Rectal smooth muscle tissue (tissue), 1 donor: ENCODE measurements at regions not wholly inside any gene's neighbourhood (a gene's known extent, or its start where the extent isn't known, plus 50 kb on each side); places are given as distances from the start of the nearest gene placed in this dataset.

Experiments used
- H3K27ac ChIP-seq: one replicate; pipeline ENCODE4 v1.7.0; 2013; ENCODE audit warnings: low read depth, low read length, inconsistent platforms
- H3K27me3 ChIP-seq: one replicate; pipeline ENCODE4 v1.7.0; 2013; ENCODE audit warnings: low read length; ENCODE audit not compliant: control insufficient read depth, insufficient read depth
- H3K36me3 ChIP-seq: one replicate; pipeline ENCODE4 v1.7.0; 2013; ENCODE audit warnings: low read length; ENCODE audit not compliant: control insufficient read depth, insufficient read depth
- H3K4me1 ChIP-seq: one replicate; pipeline ENCODE4 v1.7.0; 2013; ENCODE audit warnings: low read length; ENCODE audit not compliant: control insufficient read depth, insufficient read depth
- H3K4me3 ChIP-seq: one replicate; pipeline ENCODE4 v1.7.0; 2013; ENCODE audit warnings: low read length
- H3K9ac ChIP-seq: one replicate; pipeline ENCODE4 v1.7.0; 2013; ENCODE audit warnings: low read length

DNA sequence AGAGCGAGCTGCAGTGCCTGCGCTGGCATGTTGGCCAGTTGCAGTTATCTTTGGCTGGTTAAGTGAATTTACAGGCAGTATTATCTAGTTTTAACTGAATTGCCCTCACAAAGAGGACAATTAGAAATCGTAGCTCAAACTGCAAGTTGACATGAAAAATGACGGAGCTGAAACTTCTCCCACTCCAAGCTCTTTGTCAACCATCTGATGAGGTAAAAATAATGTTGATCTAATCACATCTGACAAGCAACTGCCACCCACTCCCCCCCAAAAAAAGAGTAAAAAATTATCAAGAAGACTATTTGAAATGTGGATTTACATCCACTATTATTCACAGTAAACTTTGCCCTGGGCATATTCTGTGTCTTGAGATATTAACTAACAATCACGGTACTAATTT, 84.7 kb upstream of the VASH1 start:
- H3K4me3 ChIP-seq: no peak overlapping the region
- H3K27me3 ChIP-seq: no peaks in the 10 kb centered on the region
- no peaks in the 10 kb centered on the region for H3K36me3 ChIP-seq
- no peak overlapping the region for H3K9ac ChIP-seq
- no peaks in the 10 kb centered on the region for H3K4me1 ChIP-seq
- no peak overlapping the region for H3K27ac ChIP-seq

GRCh38 chr14:76677534-76678145, 83.6 kb upstream of the VASH1 start:
- H3K4me1 ChIP-seq: no peaks in the 10 kb centered on the region
- no peak overlapping the region for H3K27ac ChIP-seq
- H3K27me3 ChIP-seq: no peaks in the 10 kb centered on the region
- H3K36me3 ChIP-seq: no peaks in the 10 kb centered on the region
- no peak overlapping the region for H3K4me3 ChIP-seq
- no peak overlapping the region for H3K9ac ChIP-seq

DNA sequence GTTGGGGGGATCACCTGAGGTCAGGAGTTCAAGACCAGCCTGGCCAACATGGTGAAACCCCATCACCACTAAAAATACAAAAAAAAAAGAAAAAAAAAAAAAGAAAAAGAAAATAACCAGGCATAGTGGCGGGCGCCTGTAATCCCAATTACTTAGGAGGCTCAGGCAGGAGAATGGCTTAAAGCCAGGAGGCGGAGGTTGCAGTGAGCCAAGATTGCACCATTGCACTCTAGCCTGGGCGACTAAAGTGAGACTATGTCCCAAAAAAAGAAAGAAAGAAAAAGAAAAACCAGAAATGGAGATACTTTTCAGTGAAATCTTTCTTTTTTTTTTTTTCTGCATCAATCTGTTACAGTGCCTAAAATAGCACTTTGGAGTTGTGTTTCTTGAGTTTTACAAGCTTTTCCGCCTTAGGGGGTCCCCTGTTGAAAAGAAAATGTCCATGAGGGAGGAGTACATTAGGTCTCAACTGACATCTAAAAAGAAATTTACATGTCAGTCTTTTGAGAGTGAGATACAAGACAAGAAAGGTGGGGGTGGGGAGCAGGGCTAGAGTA, 82.9 kb upstream of the VASH1 start:
- no peaks in the 10 kb centered on the region for H3K36me3 ChIP-seq
- no peak overlapping the region for H3K4me3 ChIP-seq
- H3K9ac ChIP-seq: no peak overlapping the region
- H3K4me1 ChIP-seq: no peaks in the 10 kb centered on the region
- H3K27ac ChIP-seq: no peak overlapping the region
- no peaks in the 10 kb centered on the region for H3K27me3 ChIP-seq

GRCh38 chr14:76682367-76682766, 78.9 kb upstream of the VASH1 start:
- Histone ChIP-seq H3K27ac (no peak overlapping the region), H3K9ac (no peak overlapping the region), H3K36me3 (no peaks in the 10 kb centered on the region), H3K4me1 (no peaks in the 10 kb centered on the region), H3K27me3 (no peaks in the 10 kb centered on the region), H3K4me3 (no peak overlapping the region)

DNA sequence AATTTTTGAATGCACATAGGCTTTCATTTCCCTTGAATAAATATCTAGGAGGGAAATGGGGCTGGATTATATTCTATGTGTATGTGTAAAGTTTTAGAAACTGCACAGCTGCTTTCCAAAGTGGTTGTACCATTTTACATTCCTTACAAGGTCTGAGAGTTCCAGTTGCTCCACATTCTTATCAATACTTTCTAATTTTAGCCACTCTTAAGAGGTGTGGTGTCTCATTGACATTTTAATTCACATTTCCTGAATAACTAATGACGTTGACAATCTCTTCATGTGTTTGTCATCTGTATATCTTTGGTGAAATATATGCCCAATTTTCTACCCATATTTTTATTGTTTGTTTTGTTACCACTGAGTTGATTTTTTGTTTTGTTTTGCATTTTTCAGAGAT, 74.6 kb upstream of the VASH1 start:
- no peaks in the 10 kb centered on the region for H3K4me1 ChIP-seq
- H3K36me3 ChIP-seq: no peaks in the 10 kb centered on the region
- H3K27ac ChIP-seq: no peak overlapping the region
- no peaks in the 10 kb centered on the region for H3K27me3 ChIP-seq
- H3K9ac ChIP-seq: no peak overlapping the region
- no peak overlapping the region for H3K4me3 ChIP-seq

DNA sequence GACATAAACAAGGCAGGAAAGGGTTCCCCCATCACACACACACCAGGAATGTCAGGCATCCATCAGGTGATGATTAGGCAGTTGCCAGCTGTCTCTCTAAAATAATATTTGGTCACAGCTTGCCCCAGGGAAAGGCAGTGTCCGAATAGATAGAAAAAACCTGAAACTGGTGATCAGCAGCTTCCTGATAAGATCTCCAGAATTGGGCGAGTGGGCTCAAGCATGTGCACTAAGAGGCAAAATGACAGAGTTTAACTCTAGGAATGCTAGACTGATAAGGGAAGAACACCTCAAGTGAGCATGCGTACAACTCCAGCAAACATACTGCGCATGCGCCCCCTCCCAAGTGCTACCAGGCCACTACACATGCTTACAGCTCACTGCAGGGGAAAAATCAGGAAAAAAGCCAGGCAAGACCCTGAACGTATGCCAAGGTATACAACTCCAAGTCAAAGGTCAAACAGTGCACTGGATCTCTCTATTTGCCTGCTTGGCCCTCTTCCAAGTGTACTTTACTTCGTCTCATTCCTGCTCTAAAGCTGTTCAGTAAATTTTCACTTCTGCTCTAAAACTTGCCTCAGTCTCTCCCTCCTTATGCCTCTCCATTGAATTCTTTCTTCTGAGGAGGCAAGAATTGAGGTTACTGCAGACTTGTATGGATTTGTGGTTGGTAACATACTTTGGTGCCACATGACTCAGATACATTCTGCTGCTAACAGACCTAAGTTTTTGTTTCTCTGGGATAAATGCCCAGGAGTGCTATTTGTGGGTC, 73.5 kb upstream of the VASH1 start:
- no peaks in the 10 kb centered on the region for H3K36me3 ChIP-seq
- H3K4me1 ChIP-seq: no peaks in the 10 kb centered on the region
- H3K27ac ChIP-seq: no peak overlapping the region
- H3K9ac ChIP-seq: no peak overlapping the region
- H3K4me3 ChIP-seq: no peak overlapping the region
- H3K27me3 ChIP-seq: no peaks in the 10 kb centered on the region

DNA sequence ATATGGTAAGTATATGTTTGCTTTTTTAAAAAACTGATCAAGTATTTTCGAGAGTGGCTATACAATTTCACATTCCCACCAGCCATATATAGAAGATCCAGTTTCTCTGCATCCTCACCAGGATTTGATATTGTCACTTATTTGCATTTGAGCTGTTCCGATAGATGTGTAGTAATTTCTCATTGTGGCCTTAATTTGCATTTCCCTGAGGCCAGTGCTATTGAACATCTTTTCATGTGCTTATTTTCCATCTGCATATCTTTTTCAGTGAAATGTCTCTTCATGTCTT, 72.9 kb upstream of the VASH1 start:
- Histone ChIP-seq H3K36me3 (no peaks in the 10 kb centered on the region), H3K4me3 (no peak overlapping the region), H3K27me3 (no peaks in the 10 kb centered on the region), H3K9ac (no peak overlapping the region), H3K4me1 (no peaks in the 10 kb centered on the region), H3K27ac (no peak overlapping the region)

- H3K27ac ChIP-seq: no peak overlapping the region
- no peaks in the 10 kb centered on the region for H3K27me3 ChIP-seq
- no peaks in the 10 kb centered on the region for H3K4me1 ChIP-seq
- no peak overlapping the region for H3K4me3 ChIP-seq
- no peaks in the 10 kb centered on the region for H3K36me3 ChIP-seq
- H3K9ac ChIP-seq: no peak overlapping the region
Observed at GRCh38 chr14:76690502-76691105, 70.7 kb upstream of the VASH1 start.

- Histone ChIP-seq H3K36me3 (no peaks in the 10 kb centered on the region), H3K27ac (no peak overlapping the region), H3K4me3 (no peak overlapping the region), H3K9ac (no peak overlapping the region), H3K27me3 (no peaks in the 10 kb centered on the region), H3K4me1 (no peaks in the 10 kb centered on the region)
Observed at GRCh38 chr14:76694106-76694505, 67.2 kb upstream of the VASH1 start.

DNA sequence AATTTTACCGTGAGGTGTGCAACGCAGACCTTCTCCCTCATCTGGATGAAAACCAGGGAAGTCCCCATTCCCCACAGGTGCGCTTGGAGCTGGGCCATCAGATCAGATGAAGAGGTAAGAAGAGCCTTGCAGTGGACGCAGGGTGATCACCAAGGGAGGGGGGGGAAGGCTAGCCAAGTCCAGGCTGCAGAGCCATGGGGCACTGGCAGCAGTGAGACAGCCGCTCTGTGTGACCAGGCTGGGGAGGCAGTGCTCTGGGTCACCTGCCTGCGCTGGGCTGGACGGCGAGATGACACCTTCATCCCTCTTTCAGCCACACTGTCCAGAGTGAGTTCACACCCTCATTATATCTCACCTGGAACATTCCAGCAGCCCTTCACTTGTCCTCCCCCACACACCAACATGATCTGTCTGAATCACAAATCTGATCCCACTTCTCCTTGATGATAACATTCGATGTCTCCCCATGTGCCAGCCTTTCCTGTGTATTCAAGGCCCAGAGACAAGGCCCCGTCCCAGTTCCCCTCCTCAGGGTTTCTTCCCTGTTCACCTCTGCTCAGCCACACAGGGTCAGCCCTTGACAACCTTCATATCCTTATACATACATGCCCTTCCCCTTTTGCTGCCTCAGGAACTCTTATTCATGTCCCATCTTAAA, 65.9 kb upstream of the VASH1 start:
- Histone ChIP-seq H3K4me1 (no peaks in the 10 kb centered on the region), H3K9ac (no peak overlapping the region), H3K27ac (no peak overlapping the region), H3K27me3 (no peaks in the 10 kb centered on the region), H3K4me3 (no peak overlapping the region), H3K36me3 (no peaks in the 10 kb centered on the region)

GRCh38 chr14:76696361-76696760, 64.9 kb upstream of the VASH1 start:
- Histone ChIP-seq H3K27me3 (no peaks in the 10 kb centered on the region), H3K4me1 (no peaks in the 10 kb centered on the region), H3K4me3 (no peak overlapping the region), H3K9ac (no peak overlapping the region), H3K27ac (no peak overlapping the region), H3K36me3 (no peaks in the 10 kb centered on the region)

DNA sequence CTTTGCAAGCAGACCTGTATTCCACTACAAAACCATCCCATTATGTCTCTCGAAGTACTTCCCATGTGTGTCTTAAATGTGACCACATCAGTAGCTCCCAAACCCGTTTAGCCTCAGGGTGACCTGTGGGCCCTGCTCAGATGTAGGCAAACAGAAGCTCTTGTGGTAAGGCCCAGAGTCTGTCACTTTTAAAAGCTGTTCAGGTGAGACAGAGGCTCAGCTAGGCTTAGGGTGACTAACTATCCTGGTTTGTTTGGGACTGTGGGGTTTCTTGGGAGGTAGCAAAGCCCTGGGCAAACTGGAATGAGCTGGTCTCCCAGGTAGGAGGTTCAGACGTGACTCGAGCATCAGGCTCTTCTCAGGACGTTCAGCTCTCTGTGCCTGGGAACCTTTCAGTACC, 64.5 kb upstream of the VASH1 start:
- Histone ChIP-seq H3K27ac (no peak overlapping the region), H3K27me3 (no peaks in the 10 kb centered on the region), H3K36me3 (no peaks in the 10 kb centered on the region), H3K4me1 (no peaks in the 10 kb centered on the region), H3K4me3 (no peak overlapping the region), H3K9ac (no peak overlapping the region)
